ENCODE measurements at regions not wholly inside any gene's neighbourhood (a gene's known extent, or its start where the extent isn't known, plus 50 kb on each side); places are given as distances from the start of the nearest gene placed in this dataset.

GRCh38 chr22:26901198-26901816 is 243.9 kb downstream of the MIAT start:
- no peak overlapping the region for H3K4me3 ChIP-seq (ENCODE audit: low read depth, low read length)
- DNase-seq (ENCODE audit: low read depth) = no peak
- no peak for TF ChIP-seq CTCF (IDR thresholded peaks at IDR 0.05; ENCODE audit: low read depth, low read length, missing control alignments)

- no peak for TF ChIP-seq CTCF (IDR thresholded peaks at IDR 0.05; ENCODE audit: low read depth, low read length, missing control alignments)
- H3K4me3 ChIP-seq (ENCODE audit: low read depth, low read length) = no peak overlapping the region
- no peak for DNase-seq (ENCODE audit: low read depth)
Measured at GRCh38 chr22:26902401-26903029, 245.1 kb downstream of the MIAT start.

- no peak overlapping the region for H3K4me3 ChIP-seq (ENCODE audit: low read depth, low read length)
- TF ChIP-seq CTCF (IDR thresholded peaks at IDR 0.05; ENCODE audit: low read depth, low read length, missing control alignments) = no peak
- DNase-seq (ENCODE audit: low read depth) = no peak
Measured at GRCh38 chr22:26903030-26903856, 245.9 kb downstream of the MIAT start.

- no peak overlapping the region for H3K4me3 ChIP-seq (ENCODE audit: low read depth, low read length)
- TF ChIP-seq CTCF (IDR thresholded peaks at IDR 0.05; ENCODE audit: low read depth, low read length, missing control alignments) = no peak
- DNase-seq (ENCODE audit: low read depth) = no peak
Measured at GRCh38 chr22:26904483-26904882, 247.1 kb downstream of the MIAT start.

- no peak for TF ChIP-seq CTCF (IDR thresholded peaks at IDR 0.05; ENCODE audit: low read depth, low read length, missing control alignments)
- H3K4me3 ChIP-seq (ENCODE audit: low read depth, low read length) = no peak overlapping the region
- no peak for DNase-seq (ENCODE audit: low read depth)
Measured at GRCh38 chr22:26905076-26905475, 247.7 kb downstream of the MIAT start.

- no peak for TF ChIP-seq CTCF (IDR thresholded peaks at IDR 0.05; ENCODE audit: low read depth, low read length, missing control alignments)
- H3K4me3 ChIP-seq (ENCODE audit: low read depth, low read length) = no peak overlapping the region
- DNase-seq (ENCODE audit: low read depth) = no peak
Measured at GRCh38 chr22:26905640-26906039, 248.3 kb downstream of the MIAT start.
